ENCODE measurements at regions not wholly inside any gene's neighbourhood (a gene's known extent, or its start where the extent isn't known, plus 50 kb on each side); places are given as distances from the start of the nearest gene placed in this dataset.
"Not testable (repeated sequence)": the region's sequence is repeated elsewhere in the genome, so short reads cannot be mapped to it uniquely, and the experiment has no call there.

GRCh38 chr13:46457255-46457654 is 70.2 kb upstream of the RUBCNL start:
- not testable (repeated sequence) for TF ChIP-seq POLR2A, CTCF (IDR thresholded peaks at IDR 0.05)

All from tibial nerve (tissue), 3 donors.